ENCODE measurements at regions not wholly inside any gene's neighbourhood (a gene's known extent, or its start where the extent isn't known, plus 50 kb on each side); places are given as distances from the start of the nearest gene placed in this dataset.

DNA sequence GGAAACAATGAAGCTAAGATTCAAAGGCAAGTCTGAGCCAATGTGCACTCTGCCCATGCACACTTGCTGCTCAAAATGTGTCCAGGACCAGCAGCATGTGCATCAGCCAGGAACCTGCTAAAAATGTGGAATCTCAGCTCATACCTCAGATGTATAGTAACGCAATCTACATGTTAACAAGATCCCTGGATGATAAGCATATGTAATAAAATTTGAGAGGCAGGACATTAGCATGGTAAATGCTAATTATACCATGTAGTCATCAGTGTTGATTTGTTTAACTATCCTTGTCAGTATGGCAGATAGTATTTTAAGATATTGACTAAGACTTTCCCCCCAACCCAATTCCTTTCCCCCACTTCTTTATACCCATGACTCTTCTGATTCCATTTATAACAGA is 379.6 kb downstream of the TOX3 start:
- no peak for ATAC-seq (ENCODE audit: low FRiP score)
- TF ChIP-seq, protein P1, sequence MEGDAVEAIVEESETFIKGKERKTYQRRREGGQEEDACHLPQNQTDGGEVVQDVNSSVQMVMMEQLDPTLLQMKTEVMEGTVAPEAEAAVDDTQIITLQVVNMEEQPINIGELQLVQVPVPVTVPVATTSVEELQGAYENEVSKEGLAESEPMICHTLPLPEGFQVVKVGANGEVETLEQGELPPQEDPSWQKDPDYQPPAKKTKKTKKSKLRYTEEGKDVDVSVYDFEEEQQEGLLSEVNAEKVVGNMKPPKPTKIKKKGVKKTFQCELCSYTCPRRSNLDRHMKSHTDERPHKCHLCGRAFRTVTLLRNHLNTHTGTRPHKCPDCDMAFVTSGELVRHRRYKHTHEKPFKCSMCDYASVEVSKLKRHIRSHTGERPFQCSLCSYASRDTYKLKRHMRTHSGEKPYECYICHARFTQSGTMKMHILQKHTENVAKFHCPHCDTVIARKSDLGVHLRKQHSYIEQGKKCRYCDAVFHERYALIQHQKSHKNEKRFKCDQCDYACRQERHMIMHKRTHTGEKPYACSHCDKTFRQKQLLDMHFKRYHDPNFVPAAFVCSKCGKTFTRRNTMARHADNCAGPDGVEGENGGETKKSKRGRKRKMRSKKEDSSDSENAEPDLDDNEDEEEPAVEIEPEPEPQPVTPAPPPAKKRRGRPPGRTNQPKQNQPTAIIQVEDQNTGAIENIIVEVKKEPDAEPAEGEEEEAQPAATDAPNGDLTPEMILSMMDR (IDR thresholded peaks at IDR 0.05) = no peak
- DNase-seq (ENCODE audit: low spot score) = no peak

DNA sequence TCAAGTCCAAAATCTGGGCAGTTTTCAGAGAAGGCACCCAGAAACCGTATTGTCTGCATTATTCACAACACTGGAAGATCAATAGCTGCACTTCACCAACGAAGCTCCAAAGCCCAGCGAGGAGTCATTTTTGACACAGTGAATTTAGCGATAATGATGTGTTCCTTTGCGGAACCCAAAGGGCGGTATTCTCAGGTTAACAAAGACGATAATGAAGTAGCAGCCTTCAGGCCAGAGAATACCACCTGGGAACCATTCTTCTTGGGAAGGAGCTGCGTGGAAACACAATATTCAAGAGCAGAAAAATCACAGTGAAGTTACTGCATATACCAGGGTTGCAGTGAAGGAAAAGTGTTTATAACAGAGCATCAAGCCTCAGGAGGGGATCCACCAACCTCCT is 381.0 kb downstream of the TOX3 start:
- DNase-seq (ENCODE audit: low spot score) = no peak
- ATAC-seq (ENCODE audit: low FRiP score) = no peak
- TF ChIP-seq, protein P1 (IDR thresholded peaks at IDR 0.05) = no peak

DNA sequence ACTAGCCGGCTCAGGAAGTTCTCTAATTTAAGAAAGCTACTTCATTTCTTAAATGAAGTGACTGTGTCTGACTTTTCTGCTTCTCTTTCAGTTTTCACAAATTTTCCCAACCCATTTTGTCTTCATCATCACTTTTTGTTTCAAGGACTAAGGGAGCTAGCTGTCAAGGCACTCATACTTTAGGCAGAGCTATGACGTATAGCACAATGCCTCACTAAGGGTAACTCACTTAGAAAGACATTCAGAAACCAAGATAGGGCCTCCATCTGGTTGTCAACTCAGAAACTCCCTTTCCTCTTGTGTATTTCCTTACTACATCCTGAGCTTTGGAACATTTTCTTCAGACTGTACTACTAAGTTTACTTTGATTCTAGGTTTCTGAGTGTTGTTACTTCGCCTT is 397.9 kb downstream of the TOX3 start:
- no peak for DNase-seq (ENCODE audit: low spot score)
- no peak for ATAC-seq (ENCODE audit: low FRiP score)
- TF ChIP-seq, protein P1 (IDR thresholded peaks at IDR 0.05) = no peak

DNA sequence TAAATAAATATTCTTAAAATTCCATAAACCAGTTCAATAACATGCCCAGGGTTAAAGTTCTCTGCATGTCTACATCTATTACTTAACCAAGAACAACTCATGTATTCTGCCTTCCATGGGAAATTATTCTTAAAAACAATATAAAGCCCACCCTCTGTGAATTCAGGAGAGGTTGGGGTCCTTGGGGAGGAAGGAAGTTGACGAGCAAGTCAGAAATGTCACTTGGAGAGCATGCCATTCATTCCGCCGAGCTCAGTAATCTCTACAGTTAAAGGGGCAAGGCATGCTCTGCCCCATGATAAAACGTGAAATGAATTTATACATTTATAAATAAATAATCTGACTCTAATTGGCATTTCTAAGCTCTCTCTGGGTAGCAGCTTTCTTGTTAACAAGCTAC is 405.1 kb downstream of the TOX3 start:
- DNase-seq (ENCODE audit: low spot score) (no peak), ATAC-seq (ENCODE audit: low FRiP score) (no peak)
- TF ChIP-seq, protein P1 (IDR thresholded peaks at IDR 0.05) = no peak

DNA sequence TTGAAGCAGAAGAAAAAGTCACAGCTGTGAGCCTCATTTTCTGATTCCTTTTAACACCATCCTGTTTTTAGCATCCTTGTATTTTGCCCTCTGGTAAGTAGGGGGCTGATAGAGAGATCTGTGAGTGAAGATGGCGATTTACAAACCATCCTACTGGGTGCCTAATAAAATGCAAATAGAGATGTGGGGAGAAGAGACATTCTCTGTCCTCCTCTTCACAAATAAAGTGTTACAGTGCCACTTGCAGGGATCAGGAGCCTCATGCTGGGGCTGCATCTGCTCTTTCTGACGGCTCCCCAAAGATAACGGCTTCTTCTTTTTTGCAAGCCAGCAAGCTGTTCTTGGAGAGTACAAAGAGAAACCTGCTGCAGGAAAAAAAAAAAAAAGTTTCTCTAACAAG is 418.6 kb downstream of the TOX3 start:
- DNase-seq (ENCODE audit: low spot score) = no peak
- ATAC-seq (ENCODE audit: low FRiP score) = no peak
- TF ChIP-seq, protein P1 (IDR thresholded peaks at IDR 0.05) = no peak

DNA sequence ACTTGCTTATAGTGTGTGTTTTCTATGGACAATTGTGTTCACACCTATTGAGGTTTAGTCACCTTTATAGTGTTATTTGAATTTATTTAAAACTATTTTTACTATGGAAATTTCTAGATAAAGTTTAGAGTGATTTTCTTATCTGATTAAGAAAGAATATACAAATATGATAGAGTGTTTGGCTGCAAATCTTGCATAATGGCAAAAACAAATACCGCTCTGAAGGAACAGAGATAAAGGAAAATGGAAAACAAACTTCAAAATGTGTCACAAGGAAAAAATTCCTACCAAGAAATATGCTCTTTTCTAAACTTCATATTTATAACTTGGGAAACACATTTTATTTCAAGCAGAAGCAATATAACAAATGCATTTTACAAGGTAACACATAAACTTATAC is 423.1 kb downstream of the TOX3 start:
- TF ChIP-seq, protein P1 (IDR thresholded peaks at IDR 0.05) = no peak
- ATAC-seq (ENCODE audit: low FRiP score) = no peak
- DNase-seq (ENCODE audit: low spot score) = no peak

DNA sequence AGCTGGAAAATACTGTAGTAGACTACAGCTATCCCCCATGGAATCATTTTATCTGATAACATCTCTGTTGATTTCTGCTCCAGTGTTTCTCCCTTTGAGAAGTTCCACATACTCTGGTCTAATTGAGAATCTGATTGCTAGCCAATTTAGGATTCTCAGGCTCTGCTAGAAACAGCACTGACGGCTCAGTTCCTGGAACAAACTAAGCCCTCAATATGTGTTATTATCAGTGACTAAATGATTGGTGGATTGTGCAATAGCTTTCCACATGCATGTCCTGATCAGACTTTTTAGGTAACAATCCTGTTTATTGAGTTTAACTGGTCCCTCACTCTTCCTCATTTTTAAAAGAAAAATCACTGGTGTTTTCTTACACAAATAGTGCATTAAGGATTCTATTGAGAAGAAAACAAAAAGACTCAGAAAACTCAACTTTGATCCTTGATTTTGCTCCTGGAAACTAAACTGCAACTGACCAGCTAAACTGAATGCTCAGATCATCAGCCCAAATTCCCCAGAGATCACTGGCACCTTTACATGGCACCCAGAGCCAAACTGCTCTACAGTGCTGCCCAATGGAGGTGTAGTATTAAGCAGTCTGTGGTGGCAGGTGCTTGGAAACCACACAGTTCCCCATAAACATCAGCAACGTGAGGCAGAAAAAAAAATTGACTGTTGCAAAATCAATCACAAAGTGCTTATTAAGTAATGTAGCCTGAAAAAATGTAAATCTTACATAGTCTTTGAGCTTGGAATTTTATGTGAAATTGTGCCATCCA is 423.7 kb downstream of the TOX3 start:
- TF ChIP-seq, protein P1 (IDR thresholded peaks at IDR 0.05) = no peak
- DNase-seq (ENCODE audit: low spot score) (no peak), ATAC-seq (ENCODE audit: low FRiP score) (no peak)

Measured in omental fat pad (tissue), 3 donors.